ENCODE measurements at regions not wholly inside any gene's neighbourhood (a gene's known extent, or its start where the extent isn't known, plus 50 kb on each side); places are given as distances from the start of the nearest gene placed in this dataset.
"Not testable (repeated sequence)": the region's sequence is repeated elsewhere in the genome, so short reads cannot be mapped to it uniquely, and the experiment has no call there.

GRCh38 chr5:44756097-44756496, 52.6 kb upstream of the MRPS30 start:
- DNase-seq = not testable (repeated sequence)

- no peak for DNase-seq
These were observed 61.4 kb upstream of the MRPS30 start for GRCh38 chr5:44747396-44747795.

GRCh38 chr5:44740660-44741059, 68.1 kb upstream of the MRPS30 start:
- DNase-seq = no peak

- DNase-seq = no peak
These were observed 79.2 kb upstream of the MRPS30 start for GRCh38 chr5:44729536-44729935.

GRCh38 chr5:44727100-44727499, 81.6 kb upstream of the MRPS30 start:
- no peak for DNase-seq

- DNase-seq = no peak
These were observed 88.9 kb upstream of the MRPS30 start for GRCh38 chr5:44719856-44720255.

GRCh38 chr5:44714871-44715561, 93.7 kb upstream of the MRPS30 start:
- DNase-seq = no peak

- no peak for DNase-seq
These were observed 95.3 kb upstream of the MRPS30 start for GRCh38 chr5:44713446-44713845.

- DNase-seq = no peak
These were observed 96.8 kb upstream of the MRPS30 start for GRCh38 chr5:44711901-44712300.

- DNase-seq = peak in 1 of 56 donors; percentile 1
These were observed 100.1 kb upstream of the MRPS30 start for GRCh38 chr5:44708602-44709001.

- DNase-seq = no peak
These were observed 101.0 kb upstream of the MRPS30 start for GRCh38 chr5:44707721-44708120.

GRCh38 chr5:44697025-44697424, 111.7 kb upstream of the MRPS30 start:
- no peak for DNase-seq

- DNase-seq = no peak
These were observed 113.5 kb upstream of the MRPS30 start for GRCh38 chr5:44695259-44695658.

GRCh38 chr5:44691802-44692201, 116.9 kb upstream of the MRPS30 start:
- no peak for DNase-seq

- no peak for DNase-seq
These were observed 126.8 kb upstream of the MRPS30 start for GRCh38 chr5:44681906-44682305.

- no peak for DNase-seq
These were observed 129.5 kb upstream of the MRPS30 start for GRCh38 chr5:44679214-44679613.

GRCh38 chr5:44675296-44675695, 133.5 kb upstream of the MRPS30 start:
- no peak for DNase-seq

- no peak for DNase-seq
These were observed 134.3 kb upstream of the MRPS30 start for GRCh38 chr5:44674461-44674860.

- DNase-seq = not testable (repeated sequence)
These were observed 140.3 kb upstream of the MRPS30 start for GRCh38 chr5:44668471-44668870.

- peak in 1 of 56 donors; percentile 4 for DNase-seq
These were observed 143.5 kb upstream of the MRPS30 start for GRCh38 chr5:44665101-44665701.

GRCh38 chr5:44664711-44665100, 144.0 kb upstream of the MRPS30 start:
- no peak for DNase-seq

GRCh38 chr5:44663991-44664710, 144.6 kb upstream of the MRPS30 start:
- no peak for DNase-seq

- no peak for DNase-seq
These were observed 146.9 kb upstream of the MRPS30 start for GRCh38 chr5:44661851-44662250.
